ENCODE measurements at regions not wholly inside any gene's neighbourhood (a gene's known extent, or its start where the extent isn't known, plus 50 kb on each side); places are given as distances from the start of the nearest gene placed in this dataset.

GRCh38 chr11:26017903-26018302 is 314.0 kb upstream of the ANO3 start:
- no peaks in the 10 kb centered on the region for H3K9me3 ChIP-seq
- FAIRE-seq (no peak), DNase-seq (ENCODE audit: low read depth in 1 of 2, low spot score in 1 of 2) (no peak), ATAC-seq (no peak)
- WGBS (ENCODE audit: missing lambda C conversion rate): 9% methylated on average over 2 of the region's 2 CpGs
- H3K27ac ChIP-seq: no peak overlapping the region
- ChIA-PET POLR2A (no interaction called here), CTCF (interaction anchor here (0.6 kb wide), 1 partner anchor 999 kb away, joined by 3 read pairs; no protein-coding TSS in a partner anchor)
- H3K4me2 ChIP-seq: no peak overlapping the region
- H3K4me1 ChIP-seq: no peaks in the 10 kb centered on the region
- TF ChIP-seq FOXS1 (CRISPR knock-in tag; IDR thresholded peaks at IDR 0.05): no peak
- H3K4me3 ChIP-seq: no peak overlapping the region

DNA sequence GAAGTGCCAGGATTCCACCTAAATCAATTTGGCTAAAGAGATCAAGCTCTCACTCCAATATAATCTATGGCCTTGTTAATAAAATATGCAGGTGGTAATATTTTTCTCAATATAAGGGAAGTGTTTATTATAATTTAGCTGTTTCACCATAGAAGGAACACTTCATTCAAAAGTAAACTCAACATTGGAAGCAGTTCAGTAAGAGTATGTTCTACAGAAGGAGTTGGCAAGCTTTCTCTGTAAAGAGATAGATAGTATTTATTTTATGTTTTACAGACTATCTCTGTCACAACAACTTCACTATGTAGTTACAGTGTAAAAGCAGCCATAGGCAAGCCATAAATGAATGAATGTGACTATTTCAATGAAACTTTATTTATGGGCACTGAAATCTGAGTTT is 313.6 kb upstream of the ANO3 start:
- no peak overlapping the region for H3K27ac ChIP-seq
- no peak overlapping the region for H3K4me2 ChIP-seq
- FAIRE-seq (no peak), ATAC-seq (no peak), DNase-seq (ENCODE audit: low read depth in 1 of 2, low spot score in 1 of 2) (no peak)
- TF ChIP-seq, protein P1, sequence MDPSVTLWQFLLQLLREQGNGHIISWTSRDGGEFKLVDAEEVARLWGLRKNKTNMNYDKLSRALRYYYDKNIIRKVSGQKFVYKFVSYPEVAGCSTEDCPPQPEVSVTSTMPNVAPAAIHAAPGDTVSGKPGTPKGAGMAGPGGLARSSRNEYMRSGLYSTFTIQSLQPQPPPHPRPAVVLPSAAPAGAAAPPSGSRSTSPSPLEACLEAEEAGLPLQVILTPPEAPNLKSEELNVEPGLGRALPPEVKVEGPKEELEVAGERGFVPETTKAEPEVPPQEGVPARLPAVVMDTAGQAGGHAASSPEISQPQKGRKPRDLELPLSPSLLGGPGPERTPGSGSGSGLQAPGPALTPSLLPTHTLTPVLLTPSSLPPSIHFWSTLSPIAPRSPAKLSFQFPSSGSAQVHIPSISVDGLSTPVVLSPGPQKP (IDR thresholded peaks at IDR 0.05; ENCODE audit: low read depth, low read length): no peak
- TF ChIP-seq TFCP2L1 (CRISPR knock-in tag; IDR thresholded peaks at IDR 0.05): no peak
- no peak for TF ChIP-seq BHLHE40 (IDR thresholded peaks at IDR 0.05; ENCODE audit: low read depth, low read length)
- H3K4me3 ChIP-seq: no peak overlapping the region
- H3K9me3 ChIP-seq: no peaks in the 10 kb centered on the region
- CTCF ChIA-PET: no interaction called here
- POLR2A ChIA-PET: interaction anchor here (0.9 kb wide), 1 partner anchor 12 kb away, joined by 3 read pairs; no protein-coding TSS in a partner anchor
- no peaks in the 10 kb centered on the region for H3K4me1 ChIP-seq

GRCh38 chr11:26019386-26019785 is 312.5 kb upstream of the ANO3 start:
- H3K4me3 ChIP-seq: no peak overlapping the region
- FAIRE-seq: no peak
- ATAC-seq: no peak
- TF ChIP-seq CBX8 (IDR thresholded peaks at IDR 0.05) (no peak), ZC3H11A (IDR thresholded peaks at IDR 0.05) (no peak), NFE2L2 (conservative IDR thresholded peaks at IDR 0.05; ENCODE audit: low read length) (no peak), KDM5A (IDR thresholded peaks at IDR 0.05) (no peak), CHD4 (IDR thresholded peaks at IDR 0.05; ENCODE audit: borderline replicate concordance) (no peak), HOXB5 (CRISPR knock-in tag; IDR thresholded peaks at IDR 0.05) (no peak), NR3C1 (IDR thresholded peaks at IDR 0.05) (no peak), CTCF (IDR thresholded peaks at IDR 0.05) (no peak), FOXS1 (CRISPR knock-in tag; IDR thresholded peaks at IDR 0.05) (no peak), SMC3 (IDR thresholded peaks at IDR 0.05) (no peak), ZSCAN20 (CRISPR knock-in tag; IDR thresholded peaks at IDR 0.05) (no peak), ZFP36 (IDR thresholded peaks at IDR 0.05; ENCODE audit: borderline replicate concordance, partially characterized antibody) (no peak), ESRRA (IDR thresholded peaks at IDR 0.05; ENCODE audit: borderline replicate concordance, low read length) (no peak)
- TF ChIP-seq, protein P2, sequence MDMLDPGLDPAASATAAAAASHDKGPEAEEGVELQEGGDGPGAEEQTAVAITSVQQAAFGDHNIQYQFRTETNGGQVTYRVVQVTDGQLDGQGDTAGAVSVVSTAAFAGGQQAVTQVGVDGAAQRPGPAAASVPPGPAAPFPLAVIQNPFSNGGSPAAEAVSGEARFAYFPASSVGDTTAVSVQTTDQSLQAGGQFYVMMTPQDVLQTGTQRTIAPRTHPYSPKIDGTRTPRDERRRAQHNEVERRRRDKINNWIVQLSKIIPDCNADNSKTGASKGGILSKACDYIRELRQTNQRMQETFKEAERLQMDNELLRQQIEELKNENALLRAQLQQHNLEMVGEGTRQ (IDR thresholded peaks at IDR 0.05): no peak
- CTCF ChIA-PET: no interaction called here
- H3K4me1 ChIP-seq: no peaks in the 10 kb centered on the region
- POLR2A ChIA-PET: interaction anchor here (0.9 kb wide), 1 partner anchor 13 kb away, joined by 3 read pairs; no protein-coding TSS in a partner anchor
- H3K9me3 ChIP-seq: no peaks in the 10 kb centered on the region
- 63% methylated on average over 3 of the region's 3 CpGs for WGBS (ENCODE audit: missing lambda C conversion rate)
- H3K4me2 ChIP-seq: no peak overlapping the region
- H3K27ac ChIP-seq: no peak overlapping the region
- no peak for DNase-seq (ENCODE audit: low read depth in 1 of 2, low spot score in 1 of 2)

GRCh38 chr11:26021017-26021416 is 310.9 kb upstream of the ANO3 start:
- no peak for TF ChIP-seq KDM5A (IDR thresholded peaks at IDR 0.05)
- no peak for TF ChIP-seq RARB (CRISPR knock-in tag; IDR thresholded peaks at IDR 0.05)
- no peak for TF ChIP-seq CTCF (IDR thresholded peaks at IDR 0.05)
- TF ChIP-seq HOXA7 (CRISPR knock-in tag; IDR thresholded peaks at IDR 0.05): no peak
- no peak for DNase-seq (ENCODE audit: low read depth in 1 of 2, low spot score in 1 of 2)
- H3K4me1 ChIP-seq: no peaks in the 10 kb centered on the region
- no peak for FAIRE-seq
- H3K4me3 ChIP-seq: no peak overlapping the region
- no peak overlapping the region for H3K4me2 ChIP-seq
- no peak overlapping the region for H3K27ac ChIP-seq
- ATAC-seq: no peak
- no peaks in the 10 kb centered on the region for H3K9me3 ChIP-seq
- CTCF ChIA-PET: interaction anchor here (0.7 kb wide), 1 partner anchor 12 kb away, joined by 3 read pairs; no protein-coding TSS in a partner anchor
- POLR2A ChIA-PET: no interaction called here
- WGBS (ENCODE audit: missing lambda C conversion rate): 14% methylated on average over 1 of the region's 1 CpG

Data from A549 (cell line).